GM19240 (cell line): ENCODE measurements at regions not wholly inside any gene's neighbourhood (a gene's known extent, or its start where the extent isn't known, plus 50 kb on each side); places are given as distances from the start of the nearest gene placed in this dataset.
"Not testable (repeated sequence)": the region's sequence is repeated elsewhere in the genome, so short reads cannot be mapped to it uniquely, and the experiment has no call there.

Experiments used
- DNase-seq: peaks from one replicate; pipeline ENCODE4 v3.0.0; 2011; ENCODE audit warnings: low spot score; ENCODE audit not compliant: insufficient read length

DNA sequence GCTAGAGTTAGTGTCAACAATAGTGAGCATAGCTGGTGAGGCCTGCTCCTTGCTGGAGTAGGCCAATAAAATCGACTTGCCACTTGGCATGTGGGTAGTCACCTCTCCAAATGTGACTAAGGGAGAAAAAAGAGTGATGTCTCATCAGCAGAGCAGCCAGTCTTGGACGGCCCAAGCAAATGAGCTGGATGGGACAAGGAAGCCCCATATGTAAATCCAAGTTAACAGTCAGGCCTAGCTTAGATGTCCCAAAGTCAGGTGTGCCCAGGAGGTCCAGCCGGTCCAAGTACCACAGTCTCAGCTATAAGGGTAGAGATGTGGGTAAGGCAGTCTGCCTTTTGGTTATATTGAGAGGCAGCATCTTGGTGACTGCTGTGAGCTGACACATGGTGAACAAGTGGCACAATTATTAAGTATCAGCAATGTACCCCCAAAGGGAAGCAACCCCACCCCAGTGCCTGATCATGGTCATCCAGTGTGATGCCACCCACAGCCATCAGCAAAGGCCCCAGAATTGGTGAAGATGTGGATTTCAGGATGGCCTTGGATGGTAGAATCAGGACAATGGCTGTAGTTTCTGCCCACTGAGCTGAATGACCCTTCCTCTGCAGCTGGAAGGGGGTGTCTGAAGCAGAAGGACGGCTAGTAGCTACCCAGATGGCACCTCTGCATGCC, 83.4 kb downstream of the TNFRSF13B start:
- DNase-seq = no peak

DNA sequence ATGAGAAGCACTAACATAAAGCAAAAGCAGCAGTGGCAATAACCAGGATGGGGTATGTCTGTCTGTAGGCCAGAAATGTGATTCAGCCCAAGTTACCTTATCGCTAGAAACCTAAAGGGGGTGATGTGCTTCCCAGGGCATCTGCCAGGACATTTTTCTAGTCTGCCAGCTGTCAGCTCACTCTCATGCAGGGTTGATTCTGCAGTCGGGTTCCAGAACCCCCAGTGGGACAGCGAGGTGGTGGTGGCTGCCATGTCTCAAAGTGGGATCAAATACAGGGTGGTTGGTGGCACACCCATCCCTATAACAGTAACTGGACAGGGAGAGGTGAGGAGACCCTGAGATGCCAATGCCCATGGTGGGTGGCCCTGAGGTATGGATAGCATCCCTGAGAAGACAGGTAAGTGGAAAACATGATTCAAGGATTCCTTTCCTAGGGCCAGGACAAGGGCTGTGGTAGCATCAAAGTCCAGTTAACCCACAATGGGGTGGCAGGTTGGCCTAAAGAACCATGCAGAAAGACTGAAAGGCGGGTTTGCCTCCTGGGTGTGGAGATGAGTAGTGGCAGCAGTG, 84.3 kb downstream of the TNFRSF13B start:
- no peak for DNase-seq

DNA sequence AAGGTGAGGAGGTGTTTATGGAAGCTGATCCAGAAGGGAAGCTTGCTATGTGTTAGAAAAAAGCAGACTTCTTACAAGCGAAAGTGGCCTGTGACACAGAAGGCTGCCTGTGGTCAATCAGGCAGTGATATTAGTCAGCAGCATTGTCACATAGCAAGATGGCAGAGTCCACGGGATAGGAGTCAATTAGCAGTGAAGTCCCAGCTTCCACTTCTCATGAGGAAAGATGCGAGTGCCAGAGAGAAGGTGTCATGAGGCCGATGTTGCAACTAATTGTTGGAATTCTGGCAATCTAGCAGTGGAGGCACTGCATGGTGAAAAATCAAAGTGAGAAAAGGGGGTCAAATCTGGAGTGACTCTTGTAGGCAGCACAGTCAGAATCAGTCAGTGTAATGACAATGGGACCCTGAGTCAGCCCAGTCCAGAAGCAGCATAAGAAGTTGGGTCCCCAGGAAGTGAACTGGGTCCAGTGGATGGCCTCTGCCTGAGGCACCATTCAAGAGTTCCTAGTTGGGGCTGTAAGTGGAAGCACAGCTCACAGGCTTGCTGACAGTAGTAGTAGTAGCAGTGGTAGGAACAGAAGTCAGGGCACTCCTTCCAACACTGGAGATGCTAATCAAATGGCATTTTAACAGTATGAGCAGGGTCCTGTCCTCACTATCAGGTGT, 85.1 kb downstream of the TNFRSF13B start:
- DNase-seq = no peak

DNA sequence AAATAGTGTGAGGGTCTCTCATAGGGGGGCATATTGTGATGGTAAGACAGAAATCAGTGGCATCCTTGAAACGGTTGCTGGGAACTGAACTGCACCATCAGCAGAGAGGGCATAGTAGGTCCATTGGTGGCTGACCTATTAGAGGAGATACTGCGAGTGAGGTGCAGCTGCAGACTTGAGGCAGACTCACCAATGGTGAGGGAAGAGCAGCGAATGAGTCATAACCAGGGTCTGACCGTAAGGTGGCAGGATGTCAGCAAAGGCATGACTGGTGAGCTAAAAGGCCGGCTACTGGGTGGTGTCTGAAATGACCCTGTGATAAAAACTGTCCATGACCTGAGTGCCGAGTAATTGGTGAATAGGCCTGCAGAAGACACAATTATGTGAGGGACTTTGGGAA, 86.7 kb downstream of the TNFRSF13B start:
- DNase-seq = not testable (repeated sequence)

DNA sequence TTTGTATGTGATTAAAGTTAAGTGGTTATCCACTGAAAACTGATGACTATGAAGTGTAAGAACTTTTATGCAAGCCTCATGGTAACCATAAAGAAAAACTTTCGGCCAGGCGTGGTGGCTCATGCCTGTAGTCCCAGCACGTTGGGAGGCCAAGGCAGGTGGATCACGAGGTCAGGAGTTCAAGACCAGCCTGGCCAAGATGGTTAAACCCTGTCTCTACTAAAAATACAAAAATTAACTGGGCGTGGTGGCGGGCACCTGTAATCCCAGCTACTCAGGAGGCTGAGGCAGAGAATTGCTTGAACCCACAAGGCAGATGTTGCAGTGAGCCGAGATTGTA, 89.0 kb downstream of the TNFRSF13B start:
- DNase-seq = not testable (repeated sequence)

DNA sequence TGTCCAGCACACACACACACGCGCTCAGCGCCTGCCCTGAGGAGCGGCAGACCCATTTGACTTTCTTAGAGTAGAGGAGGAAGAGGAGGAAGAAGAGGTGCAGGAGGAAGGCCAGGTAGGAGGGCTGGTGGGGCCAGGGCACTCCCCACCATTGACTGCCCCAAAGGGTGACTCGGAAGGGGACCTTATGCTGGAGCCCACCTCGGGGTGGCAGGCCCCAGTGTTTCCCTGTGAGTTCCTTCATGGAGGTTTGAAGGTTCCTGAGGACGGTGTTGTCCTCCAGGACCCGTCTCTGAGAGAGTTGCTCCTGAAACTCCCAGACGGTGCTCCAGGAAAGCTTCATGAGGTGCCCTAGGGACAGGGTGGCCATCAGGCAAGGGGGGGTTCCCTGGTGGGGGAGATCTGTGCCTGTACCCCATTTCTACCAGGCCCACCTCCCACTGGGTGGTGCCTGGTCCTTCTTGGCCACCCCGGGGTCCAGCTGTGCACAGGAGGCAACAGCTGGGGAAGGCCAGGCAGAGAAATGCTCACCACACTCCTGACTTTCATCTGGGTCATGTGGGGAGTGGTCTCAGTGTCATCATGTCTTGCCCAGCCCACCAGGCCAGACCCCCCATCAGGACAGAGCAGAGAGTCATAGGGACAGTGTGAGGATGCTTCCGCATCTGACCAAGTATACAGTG, 89.5 kb downstream of the TNFRSF13B start:
- no peak for DNase-seq

DNA sequence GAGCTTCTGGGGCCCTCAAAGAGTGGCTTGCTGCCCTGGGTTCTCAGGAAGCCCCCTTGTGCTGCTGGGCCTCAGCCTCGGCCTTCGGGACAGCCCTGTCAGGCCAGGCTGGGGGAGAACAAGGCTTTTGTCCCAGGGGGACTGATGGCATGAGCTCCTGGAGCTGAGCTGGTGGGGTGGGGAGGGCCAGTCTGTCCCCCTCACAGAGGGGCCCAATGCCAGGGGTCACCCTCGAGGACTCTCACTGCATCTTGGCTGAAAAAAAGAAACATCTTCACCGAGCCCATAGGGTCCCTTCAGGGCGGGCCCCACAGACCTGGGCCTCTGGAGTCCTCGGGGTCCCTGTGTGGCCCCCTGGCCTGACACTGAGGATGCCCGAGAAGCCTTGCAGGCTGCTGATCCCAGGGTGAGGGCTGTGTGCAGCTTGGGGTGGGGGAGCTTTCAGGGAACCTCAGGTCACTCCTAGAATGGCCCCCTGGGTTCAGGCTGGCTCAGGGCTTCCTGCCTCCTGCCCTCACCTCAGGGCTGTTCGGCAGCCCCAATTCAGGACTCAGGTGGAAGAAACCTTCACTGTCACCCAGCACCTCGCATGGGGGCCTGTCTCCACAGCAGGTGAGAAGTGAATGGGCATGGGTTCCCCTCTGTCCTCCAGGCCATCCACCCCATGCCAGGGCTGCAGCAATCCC, 90.5 kb downstream of the TNFRSF13B start:
- DNase-seq = no peak

DNA sequence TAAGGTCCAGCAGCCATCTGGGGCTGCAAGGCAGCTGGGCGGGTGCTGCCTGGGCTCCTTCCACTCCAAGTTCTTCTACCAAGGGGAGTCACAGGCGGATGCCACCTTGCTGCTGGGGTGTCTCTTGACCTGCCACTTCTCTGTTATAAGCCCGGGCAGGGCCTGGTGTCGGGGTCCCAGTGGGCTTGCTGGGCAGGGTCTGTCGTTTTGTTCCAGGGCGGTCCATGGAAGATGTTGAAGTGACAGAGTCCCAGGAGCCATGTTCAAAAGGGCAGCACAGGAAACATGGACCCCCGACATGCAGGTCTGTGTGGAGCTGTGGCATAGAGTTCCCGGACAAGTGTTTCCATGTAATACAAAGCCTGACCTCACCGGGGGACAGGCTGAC, 91.1 kb downstream of the TNFRSF13B start:
- no peak for DNase-seq

DNA sequence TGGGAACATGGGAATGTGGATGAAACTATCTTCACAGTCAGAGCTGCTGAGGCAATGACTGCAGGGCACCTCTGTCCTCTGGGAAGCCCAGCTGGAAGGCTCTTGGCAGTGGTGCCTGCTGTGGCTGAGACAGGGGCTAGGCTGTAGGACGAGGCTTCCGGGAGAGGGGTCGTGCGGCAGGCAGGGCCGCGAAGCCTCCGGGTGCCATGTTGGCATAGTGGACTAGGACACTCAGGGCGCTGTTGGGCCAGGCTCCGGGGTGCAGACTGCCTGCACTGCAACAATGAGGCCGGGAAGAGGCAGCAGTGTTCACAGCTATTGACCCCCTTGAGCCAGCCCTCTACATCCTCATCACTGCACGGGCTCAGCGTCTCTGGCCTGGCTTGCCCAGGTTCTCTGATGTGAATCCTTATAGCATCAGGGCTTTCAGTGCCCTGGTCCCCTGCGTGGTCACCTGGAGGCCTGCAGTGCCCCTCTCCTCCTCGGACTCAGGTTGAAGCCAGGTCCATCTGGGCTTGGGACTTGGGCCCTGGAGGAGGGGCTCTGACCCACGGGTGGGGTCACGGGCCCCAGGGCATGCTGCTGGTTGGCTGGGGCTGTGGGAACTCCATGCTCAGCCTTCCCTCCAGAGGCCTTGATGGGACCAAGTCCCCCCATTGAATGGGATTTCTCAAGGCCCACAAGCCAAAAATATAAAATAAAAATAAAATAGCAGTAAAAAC, 91.6 kb downstream of the TNFRSF13B start:
- no peak for DNase-seq

DNA sequence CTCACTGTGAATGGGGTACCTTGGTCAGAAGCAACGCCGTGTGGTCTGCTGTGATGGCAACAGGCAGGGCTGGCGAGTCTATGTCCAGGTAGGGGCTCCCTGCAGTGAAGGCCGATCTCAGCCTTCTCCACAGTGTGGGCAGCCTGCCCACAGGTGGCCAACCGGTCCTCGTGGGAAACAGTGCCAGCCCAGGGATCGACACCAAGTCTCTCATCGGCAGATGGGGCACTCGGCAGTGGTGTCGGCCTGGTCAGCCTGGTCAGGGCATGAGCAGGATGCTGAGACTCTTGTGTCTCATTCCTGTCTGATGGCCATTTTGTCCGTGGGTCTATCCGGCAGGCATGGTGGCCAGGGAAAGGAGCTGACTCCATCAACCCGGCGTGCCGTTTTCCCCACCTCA, 92.2 kb downstream of the TNFRSF13B start:
- no peak for DNase-seq

DNA sequence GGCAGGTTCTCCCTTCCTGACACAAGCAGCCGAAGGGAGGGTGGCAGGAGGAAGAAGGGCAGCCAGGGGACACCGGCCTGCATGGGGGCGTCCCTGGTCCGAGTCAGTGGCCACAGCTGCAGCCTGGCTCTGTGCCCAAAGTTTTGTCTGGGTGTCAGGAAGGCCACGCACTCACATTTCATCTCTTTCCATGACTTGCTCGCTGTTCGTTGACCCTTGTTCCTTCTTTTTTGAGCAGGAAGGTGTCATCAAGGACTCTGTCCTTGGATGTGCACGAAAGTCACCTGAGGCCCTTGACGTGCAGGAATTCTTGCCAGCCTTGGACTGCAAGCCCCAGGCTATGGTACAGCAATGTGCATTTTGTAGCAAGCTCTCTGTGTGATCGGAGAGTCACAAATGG, 93.3 kb downstream of the TNFRSF13B start:
- no peak for DNase-seq

DNA sequence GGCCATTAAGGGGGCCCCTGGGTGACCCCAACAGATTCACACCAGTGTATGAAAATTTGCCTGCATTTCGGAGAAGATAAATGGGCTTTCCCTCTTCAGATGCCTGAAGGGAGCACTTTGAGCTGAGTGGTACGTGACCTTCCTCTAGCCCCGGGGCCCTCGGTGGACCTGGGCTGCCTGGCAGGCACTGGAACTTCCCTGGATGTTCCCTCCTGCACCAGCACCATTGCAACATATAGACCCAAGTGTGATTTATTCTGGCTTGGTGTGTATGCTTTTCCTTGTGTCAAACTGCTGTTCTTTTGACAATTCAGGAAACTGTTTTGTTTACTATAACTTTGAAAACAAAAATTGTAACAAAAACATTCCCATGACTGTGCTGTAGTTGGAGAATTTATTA, 93.8 kb downstream of the TNFRSF13B start:
- no peak for DNase-seq

DNA sequence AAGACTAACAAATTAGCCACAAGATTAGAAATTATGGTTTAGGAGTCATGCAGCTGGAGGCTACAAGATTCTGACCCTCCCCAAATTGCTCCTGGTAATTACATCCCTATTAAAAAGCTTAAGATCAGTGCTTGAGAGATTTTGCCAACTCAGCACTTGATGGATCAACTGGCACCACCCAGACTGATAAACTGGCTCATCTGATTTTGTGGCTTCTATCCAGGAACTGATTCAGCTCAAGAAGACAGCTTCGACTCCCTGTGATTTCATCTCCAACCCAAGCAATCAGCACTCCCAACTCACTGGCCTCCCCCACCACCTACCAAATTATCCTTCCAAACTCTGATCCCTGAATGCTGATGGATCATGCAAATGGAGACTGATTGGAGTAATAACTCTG, 94.8 kb downstream of the TNFRSF13B start:
- no peak for DNase-seq

DNA sequence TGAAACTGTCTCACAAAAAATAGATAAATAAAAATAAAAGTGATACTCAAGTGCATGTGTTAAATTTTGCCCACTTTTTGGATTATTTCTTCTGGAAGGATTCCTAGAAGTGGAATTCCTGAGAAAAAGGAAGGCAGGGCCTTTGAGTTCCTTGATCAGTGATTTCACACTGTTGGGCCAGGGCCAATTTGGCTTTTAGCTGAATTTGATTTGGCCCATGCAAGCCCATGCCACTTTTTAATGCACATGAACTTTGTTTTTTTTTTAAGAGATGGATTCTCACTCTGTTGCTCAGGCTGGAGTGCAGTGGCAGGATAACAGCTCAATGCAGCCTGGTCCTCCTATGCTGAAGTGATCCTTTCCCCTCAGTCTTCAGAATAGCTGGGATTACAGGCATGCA, 96.3 kb downstream of the TNFRSF13B start:
- no peak for DNase-seq

DNA sequence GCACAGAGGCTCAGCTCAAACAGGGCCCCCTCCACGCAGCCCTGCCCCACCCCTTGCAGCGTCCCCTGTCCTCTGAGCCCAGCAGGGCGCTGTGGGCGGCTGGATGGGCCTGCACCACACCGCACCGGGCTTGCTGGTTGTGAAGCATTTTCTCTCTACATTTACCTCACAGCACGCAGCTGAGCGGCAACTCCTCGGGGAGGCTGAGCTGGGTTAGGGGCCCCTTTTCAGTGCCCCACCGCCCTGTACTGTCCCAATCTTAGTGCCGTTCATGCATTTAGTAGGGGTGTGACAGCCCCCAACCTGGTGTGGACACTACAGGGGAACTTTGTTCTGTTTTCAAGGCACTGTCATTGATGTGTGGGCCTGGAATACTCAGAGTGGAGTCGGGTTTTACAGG, 97.7 kb downstream of the TNFRSF13B start:
- not testable (repeated sequence) for DNase-seq

DNA sequence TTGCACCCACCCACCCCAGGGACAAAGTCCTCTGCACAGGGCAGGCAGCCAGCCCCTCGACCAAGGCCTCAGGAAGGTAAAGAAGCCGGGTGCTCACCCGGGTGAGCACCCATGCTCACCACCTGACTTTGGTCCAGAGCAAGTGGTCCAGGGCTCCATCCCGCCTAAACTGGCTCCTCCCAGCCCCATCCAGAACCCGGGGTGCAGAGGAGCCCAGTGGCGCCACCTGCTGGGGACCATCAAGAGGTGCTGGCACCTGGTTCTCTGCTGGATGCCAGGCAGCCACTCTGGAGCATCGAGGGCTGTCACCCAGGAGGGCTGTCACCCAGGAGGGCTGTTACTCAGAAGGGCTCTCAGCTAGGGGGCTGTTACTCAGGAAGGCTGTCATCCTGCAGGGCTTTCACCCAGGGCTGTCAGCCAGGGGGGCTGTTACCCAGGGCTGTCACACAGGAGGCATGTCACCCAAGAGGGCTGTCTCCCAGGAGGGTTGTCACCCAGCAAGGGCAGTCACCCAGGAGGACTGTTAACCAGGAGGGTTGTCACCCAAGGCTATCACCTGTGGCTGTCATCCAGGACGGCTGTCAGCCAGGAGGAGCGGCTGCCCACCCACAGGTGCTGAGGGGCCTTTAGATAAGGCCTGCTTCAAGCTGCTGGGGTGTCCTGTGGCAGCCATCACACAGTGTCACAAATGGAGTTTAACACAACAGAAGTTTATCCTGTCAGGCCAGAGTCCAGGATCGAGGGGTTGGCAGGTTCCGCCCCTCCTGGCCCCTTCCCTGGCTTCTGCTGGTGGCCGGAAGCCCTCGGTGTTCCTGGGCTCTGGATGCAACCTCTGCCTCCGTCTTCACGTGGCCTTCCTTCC, 98.5 kb downstream of the TNFRSF13B start:
- DNase-seq = peak; percentile 57

DNA sequence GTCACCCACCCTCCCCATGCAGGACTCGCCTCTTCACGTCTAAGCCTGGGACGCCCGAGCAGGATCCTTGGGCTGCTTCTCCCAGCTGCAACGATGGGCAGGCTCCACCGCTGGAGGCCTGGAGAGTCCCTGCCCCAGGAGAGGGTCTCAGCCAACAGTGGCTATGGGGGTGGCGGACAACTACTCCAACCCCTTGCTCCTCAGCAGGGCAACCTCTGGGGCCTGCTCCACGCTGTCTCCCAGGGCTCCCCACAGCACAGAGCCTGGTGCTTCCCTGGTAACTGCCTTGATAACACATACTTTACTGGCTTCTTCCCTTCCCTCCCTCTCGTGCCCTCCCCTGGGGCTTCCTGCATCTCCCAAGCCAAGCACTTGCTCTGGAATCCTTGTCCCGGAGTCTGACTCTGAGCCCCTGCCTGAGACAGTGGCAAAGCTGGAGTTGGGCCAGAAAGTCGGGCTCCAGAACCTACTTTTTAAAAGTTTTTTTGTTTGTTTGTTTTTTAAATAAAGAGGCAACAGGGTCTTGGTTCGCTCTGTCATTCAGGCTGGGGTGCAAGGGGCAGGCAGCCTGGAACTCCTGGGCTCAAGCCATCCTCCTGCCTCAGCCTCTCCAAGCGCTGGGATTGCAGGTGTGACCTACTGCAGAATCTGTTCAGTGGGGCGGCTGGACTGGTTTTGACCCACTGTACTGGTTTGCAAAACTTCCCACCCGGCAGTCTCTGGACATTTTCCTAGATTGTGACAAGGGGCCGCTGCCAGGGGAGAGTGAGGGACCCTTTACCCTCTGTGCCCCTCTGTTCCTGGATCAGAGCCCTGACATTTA, 99.4 kb downstream of the TNFRSF13B start:
- DNase-seq = no peak

DNA sequence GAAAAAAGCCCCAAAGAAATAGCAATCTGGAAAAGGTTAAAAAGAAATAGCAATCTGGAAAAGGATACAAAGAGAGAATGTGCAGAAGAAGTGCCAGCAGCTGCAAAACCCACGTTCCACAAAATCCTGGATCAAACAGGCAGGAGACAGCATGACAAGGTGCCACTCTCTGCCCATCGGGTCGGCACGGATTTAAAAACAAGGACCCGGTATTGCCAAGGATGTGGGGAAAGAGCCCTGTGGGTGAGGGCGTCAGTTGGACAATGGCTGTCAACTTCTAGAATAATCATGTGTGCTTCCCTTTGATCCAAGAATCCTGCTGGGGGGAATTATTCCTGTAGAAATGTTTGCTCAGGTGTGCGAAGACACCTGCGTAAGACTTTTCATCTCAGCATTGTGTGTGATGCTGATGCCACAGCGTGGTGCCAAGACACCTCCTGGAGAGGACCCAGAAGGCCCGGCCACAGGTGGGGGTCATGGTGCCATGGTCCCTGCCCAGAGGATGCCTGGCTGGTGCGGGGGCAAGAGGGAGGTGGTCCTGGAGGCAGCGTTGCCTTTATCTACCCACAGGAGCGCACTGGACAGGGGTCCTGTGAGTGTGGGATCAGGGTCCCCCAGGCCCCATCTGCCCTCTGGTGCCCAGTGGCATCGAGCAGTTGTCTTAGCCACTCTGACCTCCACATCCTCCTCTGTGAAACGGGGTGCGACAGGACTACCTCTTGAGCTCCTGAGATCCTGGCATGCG, 100.3 kb downstream of the TNFRSF13B start:
- not testable (repeated sequence) for DNase-seq
